Stimulated activated CD4-positive, alpha-beta T cell treated with anti-CD3 and anti-CD28 coated beads, Interleukin-1b, Interleukin-23, amount 100 ng/mL, for 24 hours (primary cell): ENCODE measurements at regions not wholly inside any gene's neighbourhood (a gene's known extent, or its start where the extent isn't known, plus 50 kb on each side); places are given as distances from the start of the nearest gene placed in this dataset.

Source experiments
- DNase-seq, 4 experiments: peaks; one replicate each; pipeline ENCODE4 v3.0.0-alpha.2; 2020; ENCODE audit warnings: low read depth in 4 of 4, low spot score in 1 of 4

DNA sequence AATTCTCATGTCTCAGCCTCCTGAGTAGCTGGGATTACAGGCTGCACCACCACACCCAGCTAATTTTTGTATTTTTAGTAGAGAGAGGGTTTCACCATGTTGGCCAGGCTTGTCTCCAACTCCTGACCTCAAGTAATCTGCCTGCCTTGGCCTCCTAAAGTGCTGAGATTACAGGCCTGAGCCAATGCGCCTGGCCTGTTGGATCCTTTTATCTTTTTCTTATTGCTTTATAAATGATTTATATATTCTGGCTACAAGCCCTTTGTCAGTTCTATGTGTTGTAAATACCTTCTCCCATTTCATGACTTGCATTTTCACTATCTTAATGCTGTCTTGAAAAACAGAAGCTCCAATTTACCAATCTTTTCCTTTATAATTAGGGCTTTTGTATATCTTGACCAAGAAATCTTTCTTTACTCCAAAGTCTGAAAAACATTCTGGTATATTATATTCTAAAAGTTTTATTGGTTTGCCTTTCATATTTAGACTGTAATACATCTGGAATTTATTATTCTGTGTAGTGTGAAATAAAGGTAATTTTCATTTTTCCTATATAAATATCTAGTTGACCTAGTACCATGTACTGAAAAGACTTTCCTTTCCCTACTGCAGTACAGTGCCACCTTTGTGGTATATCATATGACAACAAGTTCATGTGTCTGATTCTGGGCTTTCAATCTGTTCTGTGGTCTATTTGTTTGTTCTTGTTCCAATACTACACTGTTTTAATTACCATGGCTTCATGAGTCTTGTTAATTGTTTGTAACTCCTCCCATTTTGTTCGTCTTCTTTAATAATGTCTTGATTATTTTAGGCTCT lies 52.9 kb upstream of the RNU6-1 start:
- no peak for DNase-seq

DNA sequence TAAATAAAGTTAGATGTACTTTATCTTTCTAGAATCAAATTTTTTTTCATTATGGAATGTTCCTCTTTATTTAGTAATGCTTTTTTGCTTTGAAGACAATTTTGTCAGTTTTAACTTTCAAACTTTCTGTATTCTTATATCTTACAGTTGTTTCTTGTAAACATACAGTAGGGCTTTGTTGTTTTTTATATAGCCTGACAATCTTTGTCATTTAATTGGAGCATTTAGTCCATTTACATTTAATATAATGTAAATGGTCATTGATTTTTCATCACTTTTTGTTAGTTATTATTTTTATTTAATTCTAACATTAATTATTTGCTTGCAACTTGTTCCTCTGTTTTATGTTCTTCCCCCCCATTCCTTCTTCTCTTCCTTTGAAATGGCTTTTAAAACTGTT lies 55.4 kb upstream of the RNU6-1 start:
- DNase-seq, result no peak

- DNase-seq, result no peak
Observed at GRCh38 chr15:67897646-67898339, 57.9 kb upstream of the RNU6-1 start.

DNA sequence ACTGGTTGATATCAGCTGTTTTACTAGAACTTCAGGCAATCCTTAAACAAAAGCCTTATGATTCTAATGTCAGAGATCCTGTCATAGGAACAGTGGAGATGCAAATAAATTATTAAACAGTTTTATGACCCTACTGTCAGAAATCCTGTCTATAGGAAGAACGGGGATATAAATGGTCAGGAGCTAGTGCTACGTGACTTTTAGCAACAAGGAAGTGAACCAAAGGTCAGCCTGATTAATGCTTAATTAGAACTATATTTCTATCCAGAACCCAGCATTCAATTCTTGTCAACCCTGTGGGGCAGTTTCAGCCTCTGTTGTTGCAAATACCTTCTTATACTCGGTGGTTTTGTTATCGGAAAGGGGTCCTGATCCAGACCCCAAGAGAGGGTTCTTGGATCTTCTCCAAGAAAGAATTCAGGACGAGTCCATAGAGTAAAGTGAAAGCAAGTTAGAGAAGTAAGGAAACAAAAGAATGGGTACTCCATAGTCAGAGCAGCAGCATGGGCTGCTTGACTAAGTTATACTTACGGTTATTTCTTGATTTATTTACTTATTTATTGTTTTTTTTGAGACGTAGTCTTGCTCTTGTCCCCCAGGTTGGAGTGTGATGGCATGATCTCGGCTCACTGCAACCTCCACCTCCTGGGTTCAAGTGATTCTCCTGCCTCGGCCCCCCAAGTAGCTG lies 59.9 kb upstream of the RNU6-1 start:
- DNase-seq, result no peak

GRCh38 chr15:67900621-67901147 lies 60.8 kb upstream of the RNU6-1 start:
- DNase-seq, result no peak

DNA sequence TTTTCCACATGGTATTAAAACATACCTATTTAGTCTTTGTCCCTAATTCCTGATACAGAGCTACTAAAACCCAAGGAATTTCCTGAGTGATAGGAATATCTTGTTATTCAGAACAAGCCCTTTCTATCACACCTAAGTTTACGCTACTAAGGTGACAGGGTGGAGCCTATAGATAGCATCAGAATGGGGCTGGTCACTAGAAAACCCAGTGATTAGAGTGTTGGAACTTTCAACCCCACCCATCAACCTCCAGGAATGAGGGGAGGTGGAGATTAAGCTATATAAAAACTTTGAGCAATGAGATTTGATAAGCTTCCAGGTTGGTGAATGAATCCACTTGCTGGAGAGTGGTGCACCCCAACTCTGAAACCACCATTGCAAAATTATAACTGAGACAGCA lies 62.1 kb upstream of the RNU6-1 start:
- no peak for DNase-seq

DNA sequence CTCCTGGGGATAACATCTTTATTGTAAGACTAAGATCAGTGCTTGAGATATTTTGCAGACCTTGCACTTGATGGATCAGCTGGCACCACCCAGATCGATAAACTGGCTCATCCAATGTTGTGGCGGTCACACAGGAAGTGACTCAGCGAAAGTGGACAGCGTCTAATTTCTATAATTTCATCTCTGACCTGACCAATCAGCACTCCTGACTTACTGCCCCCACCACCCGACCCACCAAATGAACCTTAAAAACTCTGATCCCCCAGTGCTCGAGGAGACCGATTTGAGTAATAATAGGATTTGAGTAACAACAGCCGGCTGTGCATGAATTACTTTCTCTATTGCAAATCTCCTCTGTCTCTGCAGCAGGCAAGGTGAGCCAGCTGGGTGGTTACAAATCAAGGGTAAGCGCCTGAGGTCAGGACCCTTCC lies 62.7 kb upstream of the RNU6-1 start:
- DNase-seq, result no peak

GRCh38 chr15:67903708-67904107 lies 63.9 kb upstream of the RNU6-1 start:
- DNase-seq, result no peak

GRCh38 chr15:67905628-67906027 lies 65.8 kb upstream of the RNU6-1 start:
- DNase-seq, result no peak

- no peak for DNase-seq
Observed at GRCh38 chr15:67906382-67906781, 66.5 kb upstream of the RNU6-1 start.

DNA sequence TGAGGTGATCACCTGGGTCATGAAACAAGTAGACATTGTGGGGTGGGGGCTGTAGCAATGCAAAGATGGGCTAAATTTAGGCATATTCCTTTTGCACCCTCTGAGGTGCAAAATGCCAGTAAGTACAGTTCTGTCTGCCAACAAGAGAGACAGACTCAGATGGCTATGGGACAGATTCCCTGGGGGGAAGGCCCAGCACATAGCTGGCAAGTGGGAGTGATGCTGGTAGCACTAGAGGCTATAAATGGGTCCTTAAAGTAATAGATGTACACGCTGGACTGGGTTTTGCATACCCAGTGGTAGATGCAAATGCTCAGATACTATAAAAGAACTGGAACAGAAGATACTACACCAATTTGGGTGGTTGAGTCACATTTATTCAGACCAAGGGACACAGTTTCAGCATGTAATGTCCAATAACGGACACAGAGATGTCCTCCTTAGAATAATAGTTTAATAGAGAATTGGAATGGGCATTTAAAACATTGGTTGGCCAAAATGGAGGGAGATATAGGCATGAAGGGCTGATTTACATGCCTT lies 67.4 kb upstream of the RNU6-1 start:
- DNase-seq, result no peak

GRCh38 chr15:67908756-67909155 lies 68.9 kb upstream of the RNU6-1 start:
- DNase-seq, result no peak

- no peak for DNase-seq
Observed at GRCh38 chr15:67911727-67912126, 71.9 kb upstream of the RNU6-1 start.

DNA sequence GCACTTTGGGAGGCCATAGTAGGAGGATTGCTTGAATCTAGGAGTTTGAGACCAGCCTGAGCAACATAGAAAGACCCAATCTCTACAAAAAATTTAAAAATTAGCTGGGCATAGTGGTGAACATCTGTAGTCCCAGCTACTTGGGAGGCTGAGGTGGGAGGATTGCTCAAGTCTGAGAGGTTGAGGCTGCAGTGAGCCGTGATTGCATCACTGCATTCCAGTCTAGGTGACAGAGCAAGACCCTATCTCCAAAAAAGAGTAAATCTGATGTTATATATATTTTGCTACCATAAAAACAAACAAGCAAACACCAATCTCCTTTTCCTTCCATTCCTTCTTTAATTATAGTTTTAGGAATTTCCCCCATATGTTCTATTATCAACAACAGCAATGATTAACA lies 74.2 kb upstream of the RNU6-1 start:
- no peak for DNase-seq

DNA sequence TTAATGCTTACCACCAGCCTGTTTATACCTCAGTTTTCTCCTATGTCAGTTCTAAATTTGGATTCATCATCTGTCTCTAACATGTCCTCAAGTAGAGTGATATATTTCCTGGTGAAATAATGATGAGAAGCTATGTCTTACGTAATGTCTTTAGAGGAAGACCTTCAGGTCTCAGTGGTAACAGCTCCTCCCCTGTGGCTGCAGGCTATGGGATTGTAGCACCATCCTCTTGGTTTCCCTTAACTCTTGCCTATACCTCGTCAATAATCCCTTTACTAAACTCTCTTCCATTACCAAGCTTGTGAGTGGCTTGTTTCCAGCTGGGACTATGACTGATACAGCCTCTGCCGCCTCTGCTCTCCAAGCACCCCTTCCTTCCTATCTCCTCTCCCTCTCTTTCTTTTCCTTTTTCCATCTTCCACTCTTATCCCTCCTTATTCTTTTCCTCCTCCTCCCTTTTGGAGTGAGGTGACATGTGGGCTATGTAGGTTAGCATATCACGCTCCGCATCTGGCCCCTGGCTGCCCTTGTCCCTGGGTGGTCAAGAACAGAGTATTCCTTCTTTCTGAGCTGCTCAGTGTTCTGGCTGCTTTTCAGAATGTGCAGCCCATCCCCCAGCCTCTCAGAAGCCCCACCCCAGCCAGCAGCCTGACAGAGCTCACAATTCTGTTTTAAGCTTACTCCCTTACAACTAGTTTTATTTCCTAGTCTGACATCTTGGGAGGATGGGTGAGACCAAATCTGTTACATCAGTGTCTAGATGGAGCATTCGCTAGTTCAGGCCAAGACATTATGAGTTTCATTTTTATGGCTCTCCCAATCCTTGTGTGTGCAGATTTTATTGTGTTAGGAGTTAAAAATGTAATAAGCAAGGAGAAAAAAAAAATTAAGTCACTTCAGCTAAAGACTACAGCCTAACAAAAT lies 75.0 kb upstream of the RNU6-1 start:
- no peak for DNase-seq

DNA sequence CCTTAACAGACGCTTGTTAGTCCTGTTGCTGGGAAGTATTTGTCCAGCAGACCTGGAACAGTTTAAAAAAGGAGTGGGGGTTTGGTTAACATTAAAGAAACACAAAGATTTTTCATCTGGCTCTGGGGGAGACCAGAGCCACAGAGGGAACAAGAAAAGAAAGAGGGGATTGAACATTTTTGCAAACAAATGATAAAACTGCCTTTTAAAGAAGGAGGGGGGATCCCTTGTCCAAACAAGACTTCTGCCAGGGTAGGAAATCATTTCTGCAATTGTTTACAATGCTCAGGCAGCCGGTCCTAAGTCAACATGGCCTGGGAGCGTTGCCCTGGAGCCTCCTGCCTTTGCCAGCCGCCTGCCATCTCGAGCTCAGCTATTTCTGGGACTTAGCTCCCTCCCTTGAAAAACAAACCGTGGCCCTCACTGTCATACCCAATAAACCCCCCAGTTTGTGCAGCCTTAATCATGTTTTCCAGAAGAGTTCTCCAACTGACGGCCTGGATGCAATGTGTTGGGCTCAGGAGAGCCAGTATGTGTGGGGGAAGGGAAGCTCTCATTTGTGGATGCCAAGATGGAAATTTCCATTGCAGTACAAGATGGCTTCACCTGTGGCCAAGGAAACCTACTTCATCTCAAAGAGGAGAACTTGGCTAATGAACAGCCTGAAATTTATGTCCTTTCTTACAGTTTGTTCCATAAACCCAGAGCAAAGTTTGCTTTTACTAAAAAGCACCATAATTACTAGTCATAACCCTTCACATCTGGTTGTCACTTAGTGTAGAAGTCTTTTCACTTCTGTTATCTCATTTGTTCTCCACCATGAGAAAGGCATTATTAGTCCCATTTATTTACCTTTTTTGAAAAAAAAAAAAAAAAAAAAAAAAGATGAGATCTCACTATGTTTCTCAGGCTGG lies 75.9 kb upstream of the RNU6-1 start:
- no peak for DNase-seq

- DNase-seq, result no peak
Observed at GRCh38 chr15:67916565-67916964, 76.7 kb upstream of the RNU6-1 start.

DNA sequence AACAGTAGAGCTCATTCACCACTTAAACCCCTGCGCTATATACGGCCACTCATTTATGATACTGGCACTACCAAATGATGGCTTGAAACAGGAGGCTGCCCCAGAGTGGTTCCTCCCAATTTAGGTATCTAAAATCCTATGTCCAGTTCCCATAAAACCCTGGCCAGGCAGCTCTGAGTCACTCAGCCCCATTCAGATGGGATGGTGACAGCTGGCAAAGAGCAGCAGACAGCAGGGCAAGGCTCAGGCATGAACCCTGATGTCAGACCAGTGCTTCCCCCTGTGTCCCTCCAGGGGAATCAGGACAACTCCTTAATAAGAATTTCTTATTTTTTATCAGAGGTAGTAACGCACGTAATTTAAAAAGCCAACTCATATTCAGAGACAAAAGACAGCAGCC lies 77.2 kb upstream of the RNU6-1 start:
- DNase-seq, result no peak

- no peak for DNase-seq
Observed at GRCh38 chr15:67917636-67918035, 77.8 kb upstream of the RNU6-1 start.
